ENCODE measurements at regions not wholly inside any gene's neighbourhood (a gene's known extent, or its start where the extent isn't known, plus 50 kb on each side); places are given as distances from the start of the nearest gene placed in this dataset.
A peak's percentile ranks its signal among the peaks of the same experiment; 100 is the strongest.
"Not testable (repeated sequence)": the region's sequence is repeated elsewhere in the genome, so short reads cannot be mapped to it uniquely, and the experiment has no call there.

DNA sequence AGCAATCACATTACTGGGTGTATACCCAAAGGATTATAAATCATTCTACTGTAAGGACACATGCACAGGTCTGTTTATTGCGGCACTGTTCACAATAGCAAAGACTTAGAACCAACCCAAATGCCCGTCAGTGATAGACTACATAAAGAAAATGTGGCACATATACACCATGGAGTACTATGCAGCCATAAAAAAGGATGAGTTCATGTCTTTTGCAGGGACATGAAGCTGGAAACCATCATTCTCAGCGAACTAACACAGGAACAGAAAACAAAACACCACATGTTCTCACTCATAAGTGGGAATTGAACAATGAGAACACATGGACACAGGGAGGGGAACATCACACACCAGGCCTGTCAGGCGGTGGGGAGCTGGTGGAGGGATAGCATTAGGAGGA is 313.9 kb upstream of the NCKAP5 start:
- H3K4me3 ChIP-seq (ENCODE audit: low read length in 2 of 2); H3K27me3 ChIP-seq (ENCODE audit: control insufficient read depth in 2 of 2, insufficient read depth in 1 of 2, low read length in 1 of 2); H3K27ac ChIP-seq (ENCODE audit: low read depth in 1 of 2, low read length in 1 of 2); H3K9me3 ChIP-seq (ENCODE audit: control insufficient read depth in 2 of 2, insufficient read depth in 1 of 2, low read length in 1 of 2); DNase-seq (ENCODE audit: low read depth in 6 of 9, low spot score in 9 of 9); H3K4me1 ChIP-seq (ENCODE audit: control insufficient read depth in 2 of 2, insufficient read depth in 2 of 2, low read length in 2 of 2); H3K36me3 ChIP-seq (ENCODE audit: control insufficient read depth in 2 of 2, insufficient read depth in 2 of 2, low read length in 1 of 2): not testable (repeated sequence)
- 87% methylated on average over 4 of the region's 4 CpGs for WGBS

DNA sequence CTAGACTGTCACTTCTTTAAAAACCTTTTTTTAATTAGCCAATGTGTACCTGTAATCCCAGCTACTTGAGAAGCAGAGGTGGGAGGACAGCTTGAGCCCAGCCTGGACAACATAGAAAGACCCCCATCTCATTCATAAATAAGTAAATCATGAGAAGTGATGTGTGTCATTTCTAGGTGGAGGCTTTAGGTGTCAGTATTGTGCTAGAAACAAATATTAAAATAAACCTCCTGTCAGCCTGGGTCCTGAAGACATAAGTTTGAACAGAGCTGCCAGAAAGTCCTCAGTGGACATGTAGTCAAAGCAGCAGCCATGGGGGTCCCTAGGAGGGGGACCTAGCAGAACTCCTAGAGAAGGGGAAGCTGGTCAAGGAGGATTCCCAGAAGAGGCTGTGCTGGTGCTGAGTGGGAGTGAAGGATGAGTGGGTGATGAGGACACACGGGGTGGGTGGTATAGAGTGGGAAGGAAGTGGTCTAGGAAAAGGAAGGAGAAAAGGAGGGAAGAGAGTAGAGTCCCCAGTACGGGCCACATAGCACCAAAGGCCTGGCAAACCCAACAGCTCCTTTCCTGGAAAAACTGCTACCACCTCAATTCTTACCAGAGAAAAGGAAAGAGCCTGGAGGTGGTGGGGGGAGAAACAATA is 316.6 kb upstream of the NCKAP5 start:
- no peak overlapping the region for H3K27ac ChIP-seq (ENCODE audit: low read depth in 1 of 2, low read length in 1 of 2)
- WGBS: 70% methylated on average over 2 of the region's 2 CpGs
- no peaks in the 10 kb centered on the region for H3K9me3 ChIP-seq (ENCODE audit: control insufficient read depth in 2 of 2, insufficient read depth in 1 of 2, low read length in 1 of 2)
- H3K36me3 ChIP-seq (ENCODE audit: control insufficient read depth in 2 of 2, insufficient read depth in 2 of 2, low read length in 1 of 2): no peaks in the 10 kb centered on the region
- peak in 1 of 9 donors; percentile 16 for DNase-seq (ENCODE audit: low read depth in 6 of 9, low spot score in 9 of 9)
- H3K27me3 ChIP-seq (ENCODE audit: control insufficient read depth in 2 of 2, insufficient read depth in 1 of 2, low read length in 1 of 2): peaks cover 0 to 7% of the 10 kb centered on the region in 2 donors
- H3K4me3 ChIP-seq (ENCODE audit: low read length in 2 of 2): no peak overlapping the region
- H3K4me1 ChIP-seq (ENCODE audit: control insufficient read depth in 2 of 2, insufficient read depth in 2 of 2, low read length in 2 of 2): no peaks in the 10 kb centered on the region

DNA sequence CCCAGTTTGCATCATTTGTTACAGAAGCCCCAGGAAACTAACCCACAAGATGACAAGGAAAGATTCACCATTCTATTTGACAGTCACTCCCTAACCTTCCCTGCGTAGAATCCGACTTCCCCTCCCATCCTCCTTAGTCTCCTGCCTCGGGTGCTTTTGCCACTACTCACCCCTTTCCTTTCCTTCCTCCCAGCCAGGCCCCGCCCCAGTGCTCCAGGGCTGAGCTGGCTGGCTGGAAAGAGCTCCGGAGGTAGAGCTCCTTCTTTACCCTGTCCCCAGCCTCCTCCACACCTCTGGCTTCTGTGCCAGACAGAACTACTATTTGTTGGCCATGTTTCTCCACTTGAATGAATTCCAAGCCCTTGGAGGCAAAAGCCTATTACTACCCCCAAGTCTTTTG is 317.6 kb upstream of the NCKAP5 start:
- H3K4me3 ChIP-seq (ENCODE audit: low read length in 2 of 2): no peak overlapping the region
- no peaks in the 10 kb centered on the region for H3K9me3 ChIP-seq (ENCODE audit: control insufficient read depth in 2 of 2, insufficient read depth in 1 of 2, low read length in 1 of 2)
- no peaks in the 10 kb centered on the region for H3K36me3 ChIP-seq (ENCODE audit: control insufficient read depth in 2 of 2, insufficient read depth in 2 of 2, low read length in 1 of 2)
- no peak overlapping the region for H3K27ac ChIP-seq (ENCODE audit: low read depth in 1 of 2, low read length in 1 of 2)
- DNase-seq (ENCODE audit: low read depth in 6 of 9, low spot score in 9 of 9): no peak
- 72% methylated on average over 5 of the region's 5 CpGs for WGBS
- H3K4me1 ChIP-seq (ENCODE audit: control insufficient read depth in 2 of 2, insufficient read depth in 2 of 2, low read length in 2 of 2): no peaks in the 10 kb centered on the region
- H3K27me3 ChIP-seq (ENCODE audit: control insufficient read depth in 2 of 2, insufficient read depth in 1 of 2, low read length in 1 of 2): peaks cover 0 to 7% of the 10 kb centered on the region in 2 donors

DNA sequence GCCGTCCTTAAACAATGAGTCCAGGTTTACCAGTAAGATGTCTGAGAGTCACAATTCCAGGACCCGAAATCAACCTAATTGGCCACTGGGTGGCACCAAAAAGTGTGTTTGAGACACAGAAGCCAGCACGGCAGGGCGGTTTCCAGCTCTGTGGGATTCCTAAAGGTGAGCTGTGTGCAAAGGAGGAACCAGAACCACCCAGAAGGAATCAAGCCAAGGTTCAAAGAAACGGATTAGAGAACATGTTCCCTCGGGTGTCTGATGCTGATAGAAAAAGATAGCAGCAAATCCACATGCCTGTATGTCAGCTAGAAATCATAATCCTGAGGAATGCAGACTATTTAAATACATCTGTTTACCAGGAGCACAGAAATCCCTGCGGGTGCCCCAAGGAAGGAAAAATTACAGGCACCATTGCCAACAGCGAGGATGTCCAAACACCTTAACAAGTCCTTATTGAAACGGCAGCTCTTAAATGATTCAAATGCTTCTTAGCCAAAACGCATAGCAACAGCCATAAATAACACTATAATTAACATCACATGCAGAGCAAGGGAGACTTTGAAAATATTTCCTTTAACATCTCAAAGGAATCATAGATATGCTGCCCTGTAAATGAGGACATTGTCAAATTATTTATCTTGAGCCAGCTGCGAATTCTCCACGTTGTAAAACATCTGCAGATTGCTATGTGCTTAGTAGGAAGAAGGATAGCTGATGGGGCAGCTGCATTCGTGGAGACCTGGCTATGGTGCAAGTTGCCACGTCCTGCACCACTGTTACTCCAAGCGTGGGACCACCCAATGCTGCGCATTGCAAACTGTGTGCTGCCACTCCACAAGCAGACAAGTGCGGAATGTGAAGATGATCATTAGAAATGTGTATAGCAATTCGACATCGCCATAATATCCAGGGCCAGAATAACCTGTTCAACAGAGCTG is 318.7 kb upstream of the NCKAP5 start:
- H3K36me3 ChIP-seq (ENCODE audit: control insufficient read depth in 2 of 2, insufficient read depth in 2 of 2, low read length in 1 of 2): no peaks in the 10 kb centered on the region
- H3K9me3 ChIP-seq (ENCODE audit: control insufficient read depth in 2 of 2, insufficient read depth in 1 of 2, low read length in 1 of 2): no peaks in the 10 kb centered on the region
- DNase-seq (ENCODE audit: low read depth in 6 of 9, low spot score in 9 of 9): peak; percentile 13 to 77 (median 39)
- WGBS: 60% methylated on average over 19 of the region's 19 CpGs
- no peak overlapping the region for H3K27ac ChIP-seq (ENCODE audit: low read depth in 1 of 2, low read length in 1 of 2)
- H3K27me3 ChIP-seq (ENCODE audit: control insufficient read depth in 2 of 2, insufficient read depth in 1 of 2, low read length in 1 of 2): peaks cover 0 to 7% of the 10 kb centered on the region in 2 donors
- no peak overlapping the region for H3K4me3 ChIP-seq (ENCODE audit: low read length in 2 of 2)
- no peaks in the 10 kb centered on the region for H3K4me1 ChIP-seq (ENCODE audit: control insufficient read depth in 2 of 2, insufficient read depth in 2 of 2, low read length in 2 of 2)

DNA sequence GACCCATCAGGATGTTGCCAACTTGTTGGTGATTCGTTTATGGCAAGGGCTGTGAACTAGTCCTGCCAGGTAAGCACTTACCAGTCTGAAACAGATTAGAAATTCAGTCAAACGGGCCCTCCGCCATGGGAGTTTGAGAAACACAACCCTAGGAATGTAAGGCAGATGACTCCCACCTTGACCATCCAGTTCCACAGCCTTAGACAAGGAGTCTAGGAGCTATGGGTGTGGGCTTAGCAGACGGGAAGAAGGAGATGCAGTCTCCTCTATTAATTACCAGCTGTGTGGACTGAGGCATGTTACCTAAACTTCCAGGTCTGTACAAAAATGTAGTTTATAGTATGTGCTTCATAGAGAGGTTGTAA is 319.4 kb upstream of the NCKAP5 start:
- Histone ChIP-seq H3K27ac (ENCODE audit: low read depth in 1 of 2, low read length in 1 of 2) (no peak overlapping the region), H3K4me3 (ENCODE audit: low read length in 2 of 2) (no peak overlapping the region), H3K9me3 (ENCODE audit: control insufficient read depth in 2 of 2, insufficient read depth in 1 of 2, low read length in 1 of 2) (no peaks in the 10 kb centered on the region), H3K4me1 (ENCODE audit: control insufficient read depth in 2 of 2, insufficient read depth in 2 of 2, low read length in 2 of 2) (no peaks in the 10 kb centered on the region), H3K27me3 (ENCODE audit: control insufficient read depth in 2 of 2, insufficient read depth in 1 of 2, low read length in 1 of 2) (peaks cover 0 to 7% of the 10 kb centered on the region in 2 donors), H3K36me3 (ENCODE audit: control insufficient read depth in 2 of 2, insufficient read depth in 2 of 2, low read length in 1 of 2) (no peaks in the 10 kb centered on the region)
- no peak for DNase-seq (ENCODE audit: low read depth in 6 of 9, low spot score in 9 of 9)
- 84% methylated on average over 4 of the region's 4 CpGs for WGBS

DNA sequence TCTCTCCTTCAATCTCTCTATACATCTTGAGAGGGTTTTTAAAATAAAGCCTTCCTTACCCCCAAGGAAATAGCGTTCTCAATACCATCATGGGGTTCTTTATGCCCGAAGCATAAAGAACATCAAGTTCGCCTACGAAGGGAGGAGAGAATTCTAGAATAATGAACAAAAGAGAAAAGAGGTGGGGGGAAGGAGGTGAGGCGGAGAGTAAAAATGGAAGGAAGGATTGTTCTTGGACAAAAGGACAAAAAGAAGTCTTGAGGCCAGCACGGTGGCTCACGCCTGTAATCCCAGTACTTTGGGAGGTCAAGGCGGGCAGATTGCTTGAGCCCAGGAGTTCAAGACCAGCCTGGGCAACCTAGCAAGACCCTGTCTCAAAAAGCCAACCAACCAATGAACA is 319.8 kb upstream of the NCKAP5 start:
- no peak for DNase-seq (ENCODE audit: low read depth in 6 of 9, low spot score in 9 of 9)
- H3K27ac ChIP-seq (ENCODE audit: low read depth in 1 of 2, low read length in 1 of 2): no peak overlapping the region
- peaks cover 0 to 7% of the 10 kb centered on the region in 2 donors for H3K27me3 ChIP-seq (ENCODE audit: control insufficient read depth in 2 of 2, insufficient read depth in 1 of 2, low read length in 1 of 2)
- no peak overlapping the region for H3K4me3 ChIP-seq (ENCODE audit: low read length in 2 of 2)
- H3K9me3 ChIP-seq (ENCODE audit: control insufficient read depth in 2 of 2, insufficient read depth in 1 of 2, low read length in 1 of 2): peaks cover 0 to under 1% of the 10 kb centered on the region in 2 donors
- WGBS: 96% methylated on average over 8 of the region's 8 CpGs
- H3K36me3 ChIP-seq (ENCODE audit: control insufficient read depth in 2 of 2, insufficient read depth in 2 of 2, low read length in 1 of 2): no peaks in the 10 kb centered on the region
- H3K4me1 ChIP-seq (ENCODE audit: control insufficient read depth in 2 of 2, insufficient read depth in 2 of 2, low read length in 2 of 2): no peaks in the 10 kb centered on the region

DNA sequence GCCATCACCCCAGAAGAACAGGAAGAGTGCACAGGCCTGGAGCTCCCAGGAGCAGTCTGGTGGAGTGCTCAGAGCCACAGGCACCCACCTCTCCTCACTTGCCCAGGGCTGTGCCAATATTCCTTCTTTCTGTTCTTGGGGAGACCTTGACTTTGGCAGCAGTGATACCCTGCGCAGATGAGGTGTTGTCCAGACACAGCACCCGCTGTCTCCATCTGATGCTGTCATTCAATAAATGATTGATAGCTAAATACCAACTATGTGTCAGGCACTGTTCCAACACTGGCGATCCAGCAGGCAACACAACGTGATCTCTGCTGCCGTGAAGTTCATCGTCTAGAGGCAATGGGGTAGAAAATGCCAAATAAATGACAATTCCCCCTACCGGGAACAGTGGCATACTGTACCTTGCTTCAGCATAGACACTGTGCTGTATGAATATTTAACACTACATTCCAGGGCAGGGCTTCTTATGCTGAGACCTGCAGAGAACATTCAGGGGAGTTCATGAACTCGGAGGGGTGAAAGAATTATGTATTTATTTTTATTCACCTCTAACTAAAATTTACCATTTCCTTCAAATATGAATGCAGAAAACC is 320.5 kb upstream of the NCKAP5 start:
- Histone ChIP-seq H3K36me3 (ENCODE audit: control insufficient read depth in 2 of 2, insufficient read depth in 2 of 2, low read length in 1 of 2) (no peaks in the 10 kb centered on the region), H3K4me1 (ENCODE audit: control insufficient read depth in 2 of 2, insufficient read depth in 2 of 2, low read length in 2 of 2) (no peaks in the 10 kb centered on the region), H3K27ac (ENCODE audit: low read depth in 1 of 2, low read length in 1 of 2) (no peak overlapping the region), H3K4me3 (ENCODE audit: low read length in 2 of 2) (no peak overlapping the region), H3K9me3 (ENCODE audit: control insufficient read depth in 2 of 2, insufficient read depth in 1 of 2, low read length in 1 of 2) (peaks cover 0 to 2% of the 10 kb centered on the region in 2 donors), H3K27me3 (ENCODE audit: control insufficient read depth in 2 of 2, insufficient read depth in 1 of 2, low read length in 1 of 2) (peaks cover 0 to 7% of the 10 kb centered on the region in 2 donors)
- no peak for DNase-seq (ENCODE audit: low read depth in 6 of 9, low spot score in 9 of 9)
- WGBS: 90% methylated on average over 8 of the region's 8 CpGs

DNA sequence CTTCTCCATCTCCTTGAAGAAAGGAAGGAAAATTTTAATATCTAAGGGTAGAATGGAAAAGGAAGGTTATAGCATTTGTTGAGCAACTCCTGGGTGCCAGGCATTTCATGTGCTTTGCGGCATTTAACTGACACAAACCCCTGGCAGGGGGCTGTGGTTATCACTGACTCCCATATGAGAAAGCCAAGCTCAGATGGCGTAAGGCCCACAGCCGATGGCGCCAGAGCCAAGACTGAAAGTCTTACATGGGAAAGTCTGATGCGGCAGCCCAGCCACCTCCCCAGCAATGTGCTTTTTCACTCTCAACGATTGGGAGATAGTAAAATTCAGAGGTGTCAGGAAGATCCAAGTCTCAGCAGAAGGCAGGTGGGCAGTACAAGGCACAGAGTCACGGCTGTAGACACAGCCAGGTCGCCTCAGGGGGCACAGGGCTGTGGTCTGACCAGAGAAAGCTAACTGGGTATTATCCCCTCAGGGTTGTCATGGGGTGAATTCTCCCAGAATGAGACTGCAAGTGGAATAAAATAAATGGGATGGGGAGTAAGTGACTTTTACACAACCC is 324.2 kb upstream of the NCKAP5 start:
- H3K36me3 ChIP-seq (ENCODE audit: control insufficient read depth in 2 of 2, insufficient read depth in 2 of 2, low read length in 1 of 2): no peaks in the 10 kb centered on the region
- peaks cover 2 to 5% of the 10 kb centered on the region in 2 donors for H3K9me3 ChIP-seq (ENCODE audit: control insufficient read depth in 2 of 2, insufficient read depth in 1 of 2, low read length in 1 of 2)
- 85% methylated on average over 8 of the region's 8 CpGs for WGBS
- H3K4me3 ChIP-seq (ENCODE audit: low read length in 2 of 2): no peak overlapping the region
- no peaks in the 10 kb centered on the region for H3K27me3 ChIP-seq (ENCODE audit: control insufficient read depth in 2 of 2, insufficient read depth in 1 of 2, low read length in 1 of 2)
- H3K27ac ChIP-seq (ENCODE audit: low read depth in 1 of 2, low read length in 1 of 2): no peak overlapping the region
- no peaks in the 10 kb centered on the region for H3K4me1 ChIP-seq (ENCODE audit: control insufficient read depth in 2 of 2, insufficient read depth in 2 of 2, low read length in 2 of 2)
- DNase-seq (ENCODE audit: low read depth in 6 of 9, low spot score in 9 of 9): no peak

DNA sequence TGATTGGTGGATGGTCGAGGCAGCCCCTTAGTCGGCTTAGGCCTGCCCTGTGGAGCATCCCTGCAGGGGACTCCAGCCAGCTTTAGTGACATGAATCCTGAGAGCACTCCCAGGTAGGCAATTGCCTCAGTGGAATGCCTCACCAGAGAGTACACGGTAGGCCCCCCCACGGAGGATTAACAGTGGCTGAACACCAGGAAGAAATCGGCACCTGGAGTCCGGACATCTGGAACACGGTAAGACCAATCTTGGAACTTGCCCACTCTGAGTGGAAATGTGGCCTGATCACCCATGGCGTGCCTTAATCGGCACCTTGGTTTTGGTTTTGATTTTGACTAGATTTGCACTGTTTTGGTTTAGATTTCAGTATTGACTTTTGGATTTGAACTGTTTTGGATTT is 326.2 kb upstream of the NCKAP5 start:
- H3K9me3 ChIP-seq (ENCODE audit: control insufficient read depth in 2 of 2, insufficient read depth in 1 of 2, low read length in 1 of 2): peaks cover 2 to 5% of the 10 kb centered on the region in 2 donors
- no peaks in the 10 kb centered on the region for H3K36me3 ChIP-seq (ENCODE audit: control insufficient read depth in 2 of 2, insufficient read depth in 2 of 2, low read length in 1 of 2)
- WGBS: 98% methylated on average over 9 of the region's 9 CpGs
- no peak for DNase-seq (ENCODE audit: low read depth in 6 of 9, low spot score in 9 of 9)
- H3K4me1 ChIP-seq (ENCODE audit: control insufficient read depth in 2 of 2, insufficient read depth in 2 of 2, low read length in 2 of 2): no peaks in the 10 kb centered on the region
- H3K4me3 ChIP-seq (ENCODE audit: low read length in 2 of 2): no peak overlapping the region
- H3K27me3 ChIP-seq (ENCODE audit: control insufficient read depth in 2 of 2, insufficient read depth in 1 of 2, low read length in 1 of 2): no peaks in the 10 kb centered on the region
- H3K27ac ChIP-seq (ENCODE audit: low read depth in 1 of 2, low read length in 1 of 2): no peak overlapping the region
